ENCODE measurements at regions not wholly inside any gene's neighbourhood (a gene's known extent, or its start where the extent isn't known, plus 50 kb on each side); places are given as distances from the start of the nearest gene placed in this dataset.

GRCh38 chr6:126439040-126439439, 99.1 kb downstream of the CENPW start:
- TF ChIP-seq CTCF (conservative IDR thresholded peaks at IDR 0.05 in 1 of 2, IDR thresholded peaks at IDR 0.05 in 1 of 2; ENCODE audit: low read depth in 1 of 2, low read length in 2 of 2) (no peak), EZH2 (IDR thresholded peaks at IDR 0.05; ENCODE audit: low read length, missing control alignments) (no peak)
